HG03354 (cell line): ENCODE measurements at regions not wholly inside any gene's neighbourhood (a gene's known extent, or its start where the extent isn't known, plus 50 kb on each side); places are given as distances from the start of the nearest gene placed in this dataset.
"Not testable (repeated sequence)": the region's sequence is repeated elsewhere in the genome, so short reads cannot be mapped to it uniquely, and the experiment has no call there.

Experiments used
- ATAC-seq: cut with Tn5 transposase; IDR thresholded peaks from one replicate; pipeline ENCODE4 v1.9.1; 2021; ENCODE audit warnings: mild to moderate bottlenecking; ENCODE audit not compliant: unreplicated experiment, poor library complexity, severe bottlenecking

DNA sequence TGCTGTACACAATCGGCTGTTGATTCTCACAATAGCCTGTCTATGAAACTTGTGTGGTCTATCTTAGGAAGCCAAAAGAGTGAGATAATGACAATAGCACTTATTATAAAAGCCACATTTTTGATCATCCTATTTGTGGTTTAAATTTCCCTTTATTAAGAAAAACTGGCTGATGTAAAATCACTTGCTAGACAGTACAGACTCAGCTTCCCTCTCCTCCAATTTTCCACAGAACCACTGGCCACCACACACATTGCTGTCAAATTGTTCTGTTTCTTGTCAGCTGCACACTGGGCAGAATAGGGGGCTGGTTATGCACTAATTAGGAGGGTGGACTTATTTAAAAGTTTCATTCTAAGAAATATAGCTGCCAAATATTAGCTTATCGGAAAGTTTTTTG is 425.9 kb downstream of the EPHA3 start:
- ATAC-seq = no peak

DNA sequence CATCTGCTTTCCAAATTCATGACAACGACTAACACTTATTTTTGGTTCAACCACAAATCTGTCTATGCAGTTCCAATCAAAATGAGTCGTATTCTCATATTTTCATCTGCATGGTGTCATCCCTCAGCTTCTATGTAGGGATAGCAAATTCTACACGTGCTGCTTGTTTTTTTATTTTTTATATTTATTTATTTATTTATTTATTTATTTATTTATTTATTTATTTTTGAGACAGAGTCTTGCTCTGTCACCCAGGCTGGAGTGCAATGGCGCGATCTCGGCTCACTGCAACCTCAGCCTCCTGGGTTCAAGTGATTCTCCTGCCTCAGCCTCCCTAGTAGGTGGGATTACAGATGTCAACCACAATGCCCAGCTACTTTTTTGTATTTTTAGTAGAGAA is 447.2 kb downstream of the EPHA3 start:
- ATAC-seq = not testable (repeated sequence)

DNA sequence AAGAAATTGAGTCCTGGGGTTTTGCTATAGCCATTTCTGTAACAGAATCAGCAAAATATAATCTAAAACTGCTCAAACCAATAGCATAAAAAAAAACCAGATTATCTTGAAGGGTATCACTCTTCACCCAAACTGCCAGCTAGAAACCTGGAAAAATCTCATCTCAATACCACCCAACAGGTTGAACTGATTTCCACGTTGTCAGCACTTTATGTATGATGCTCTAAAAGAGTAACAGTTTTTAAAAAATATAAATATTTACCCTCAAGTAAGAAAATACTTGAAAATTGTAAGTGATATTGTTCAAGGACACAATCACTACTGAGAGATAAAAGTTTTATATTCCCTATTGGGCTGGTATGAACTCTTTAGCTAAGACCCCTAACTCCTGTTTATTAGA is 451.3 kb downstream of the EPHA3 start:
- ATAC-seq = no peak

DNA sequence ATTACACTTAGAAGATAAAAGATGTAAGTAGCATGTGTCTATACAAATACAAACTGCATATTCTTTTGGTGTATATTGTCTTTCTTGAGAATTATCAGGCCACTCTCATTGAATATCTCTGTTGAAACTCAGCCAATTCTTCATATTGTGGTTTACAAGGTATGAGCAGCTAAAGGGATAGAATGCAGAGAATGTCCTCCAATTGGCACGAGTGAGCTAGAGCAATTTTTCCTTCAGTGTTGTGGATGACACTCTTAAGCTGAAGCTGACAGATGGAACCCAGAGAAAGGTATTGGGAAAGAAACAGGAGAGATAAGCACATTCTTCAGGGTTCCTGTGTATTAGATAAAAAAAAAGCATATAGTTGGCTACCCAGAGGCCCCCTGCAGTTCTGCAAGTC is 453.1 kb downstream of the EPHA3 start:
- ATAC-seq = no peak

DNA sequence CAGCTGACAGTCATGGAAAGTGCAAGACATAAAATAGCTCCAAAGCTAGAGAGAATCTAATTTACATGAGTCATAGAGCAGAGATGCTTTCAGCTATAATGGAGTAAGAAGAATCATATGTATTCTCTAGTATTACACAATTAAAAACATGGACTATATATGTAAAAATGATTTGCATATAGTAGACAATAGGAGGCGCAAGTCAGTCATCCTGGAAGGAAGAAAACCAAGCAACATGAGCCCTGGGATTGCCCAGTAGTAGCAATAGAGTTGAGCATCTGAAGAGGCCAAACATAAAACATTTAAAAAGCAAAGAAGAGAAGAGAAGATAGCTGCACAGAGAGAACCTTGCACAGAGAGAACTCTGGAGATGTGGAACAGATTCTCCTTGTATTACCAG is 455.0 kb downstream of the EPHA3 start:
- ATAC-seq = no peak

DNA sequence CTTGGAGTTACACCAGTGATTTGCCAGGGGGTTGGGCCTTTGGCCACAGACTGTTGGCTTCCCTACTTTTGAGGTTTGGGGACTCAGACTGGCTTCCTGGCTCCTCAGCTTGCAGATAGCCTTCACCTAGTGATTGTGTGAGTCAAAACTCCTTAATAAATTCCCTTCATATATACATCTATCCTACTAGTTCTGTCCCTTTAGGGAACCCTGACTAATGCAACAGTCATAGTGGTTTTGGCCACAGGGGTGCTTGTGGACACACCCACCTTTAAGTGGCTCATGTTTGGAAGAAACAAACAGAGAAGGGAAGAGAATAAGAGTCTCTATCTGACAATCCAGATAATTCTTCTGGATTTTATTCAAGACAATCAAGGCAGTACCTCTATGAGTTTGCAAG is 457.7 kb downstream of the EPHA3 start:
- ATAC-seq = no peak

DNA sequence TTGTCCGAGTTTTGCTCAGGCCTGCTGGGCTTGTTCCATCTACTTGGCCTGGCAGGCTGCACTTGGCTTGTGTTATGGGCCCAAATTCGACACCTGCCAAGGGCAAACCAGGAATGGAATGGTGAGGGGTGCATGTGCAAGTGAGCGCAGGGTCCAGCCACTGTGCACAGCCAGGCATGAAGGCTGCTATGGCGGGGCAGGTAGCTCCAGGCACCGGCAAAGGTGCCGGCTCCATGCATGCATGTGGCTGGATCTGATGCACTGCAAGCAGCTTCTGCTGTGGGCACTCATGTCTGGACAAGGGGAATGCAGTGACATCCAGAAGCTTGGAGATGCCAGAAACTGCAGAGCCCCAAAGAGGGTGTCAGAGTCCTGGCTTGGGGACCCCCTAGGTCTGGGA is 463.0 kb downstream of the EPHA3 start:
- no peak for ATAC-seq

DNA sequence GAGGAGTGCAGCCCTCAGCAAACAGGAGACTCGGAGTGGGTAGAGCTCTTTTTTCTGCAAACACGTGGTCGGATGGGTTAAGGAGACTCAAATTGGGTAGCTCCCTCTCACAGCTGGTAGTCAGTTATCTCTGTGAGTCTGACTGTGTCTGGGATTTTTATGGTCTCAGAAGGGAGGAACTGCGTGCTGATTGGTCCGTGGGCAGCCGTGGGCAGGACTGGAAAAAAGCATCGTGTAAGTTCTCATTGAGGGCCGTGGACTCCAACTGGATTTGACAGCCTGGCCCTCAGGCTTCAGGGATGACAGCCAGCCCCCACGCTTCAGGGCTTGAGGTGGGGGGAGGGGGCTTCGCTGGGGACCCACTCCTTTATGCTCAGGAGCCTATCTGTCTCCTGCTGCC is 463.9 kb downstream of the EPHA3 start:
- no peak for ATAC-seq

DNA sequence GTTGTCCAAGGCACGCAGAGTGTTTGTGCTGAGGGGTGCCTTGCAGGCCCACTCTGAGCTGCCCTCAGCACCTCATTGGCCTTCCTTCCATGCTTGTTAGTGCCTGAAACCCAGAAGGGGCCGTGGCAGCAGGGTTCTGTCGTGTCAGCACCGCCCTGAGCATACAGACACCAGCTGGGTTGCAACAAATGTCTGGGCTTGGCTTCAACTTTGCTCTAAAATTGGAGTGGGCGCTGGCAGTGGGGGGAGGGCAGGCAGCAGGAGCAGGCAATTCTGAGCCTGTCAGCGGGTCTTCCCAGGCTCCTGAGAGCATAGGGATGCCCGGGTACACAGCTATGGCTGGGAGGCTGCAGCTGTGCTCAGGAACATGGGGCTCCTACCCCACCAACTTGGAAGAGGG is 464.3 kb downstream of the EPHA3 start:
- ATAC-seq = no peak

DNA sequence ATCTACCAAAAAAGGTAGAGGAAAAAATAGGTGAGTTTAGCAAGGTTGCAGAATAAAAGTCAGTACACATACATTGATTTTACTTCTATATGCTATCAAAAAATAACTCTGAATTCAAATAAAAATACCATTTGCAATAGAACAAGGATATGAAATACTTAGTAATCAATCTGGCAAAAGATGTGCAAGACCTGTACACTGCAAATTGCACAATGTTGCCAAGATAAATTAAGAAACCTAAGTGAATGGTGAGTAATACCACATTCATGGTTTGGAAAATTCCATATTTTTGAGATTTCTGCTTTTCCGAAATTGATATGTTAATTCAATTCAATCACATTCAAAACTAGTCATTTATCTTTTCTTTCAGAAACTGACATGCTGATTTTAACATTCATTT is 464.8 kb downstream of the EPHA3 start:
- no peak for ATAC-seq

DNA sequence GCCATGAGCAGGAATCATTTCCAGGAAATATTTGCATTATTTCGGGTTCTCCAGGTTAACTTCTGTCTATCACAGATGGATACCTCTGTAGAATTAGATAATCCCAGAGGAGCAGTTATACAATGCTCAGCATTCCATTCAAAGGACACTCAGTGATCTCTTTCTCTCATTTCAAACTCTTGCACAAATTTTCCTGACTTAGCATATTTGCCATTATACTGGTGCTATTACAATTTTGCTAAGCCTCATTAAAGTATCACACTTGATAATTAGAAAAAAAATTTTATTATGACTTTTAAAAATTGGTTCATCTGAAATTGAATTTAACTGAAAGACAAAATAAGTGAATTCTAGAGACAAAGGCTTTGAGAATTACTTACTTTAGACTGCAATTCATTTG is 469.0 kb downstream of the EPHA3 start:
- no peak for ATAC-seq

DNA sequence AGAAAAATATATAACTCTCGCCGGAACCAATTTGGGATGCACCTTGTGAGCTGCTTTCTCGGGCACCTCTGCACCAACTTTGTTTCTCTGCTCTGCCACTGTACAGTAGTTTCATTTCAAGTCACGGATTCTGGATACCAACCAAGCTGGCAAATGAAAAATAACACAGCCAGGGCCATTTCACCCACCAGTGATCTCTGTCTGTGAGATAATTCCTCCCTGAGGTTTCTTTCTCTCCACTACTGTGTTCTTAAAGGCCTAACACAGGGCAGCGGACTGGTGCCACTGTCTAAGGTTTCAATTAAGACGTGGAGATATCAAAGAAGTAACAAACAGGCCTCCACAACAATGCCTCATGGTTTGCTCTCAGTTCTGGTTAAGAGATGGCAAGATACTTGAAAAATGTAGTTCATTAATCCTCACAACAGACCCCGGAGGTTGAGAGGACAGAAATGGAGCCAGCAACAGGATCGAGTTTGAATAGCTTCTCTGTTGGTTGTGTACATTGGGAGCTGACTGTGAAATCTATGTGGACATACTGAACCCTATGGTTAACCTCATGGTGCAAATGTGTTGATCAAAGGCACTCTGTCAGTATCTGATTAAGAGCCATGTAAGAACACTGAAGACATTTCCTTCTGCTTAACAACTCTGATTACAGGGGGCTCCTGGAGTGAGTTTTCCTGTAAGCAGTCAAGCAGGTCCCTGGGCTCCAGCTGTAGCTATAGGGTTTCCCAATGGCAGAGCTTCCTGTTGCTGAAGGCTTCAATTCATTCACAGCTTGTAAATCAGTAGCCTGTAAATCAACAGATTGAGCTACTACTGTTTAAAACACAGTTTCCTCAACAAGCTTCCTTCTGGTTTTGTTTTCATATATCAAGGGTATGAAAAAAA is 470.5 kb downstream of the EPHA3 start:
- no peak for ATAC-seq

DNA sequence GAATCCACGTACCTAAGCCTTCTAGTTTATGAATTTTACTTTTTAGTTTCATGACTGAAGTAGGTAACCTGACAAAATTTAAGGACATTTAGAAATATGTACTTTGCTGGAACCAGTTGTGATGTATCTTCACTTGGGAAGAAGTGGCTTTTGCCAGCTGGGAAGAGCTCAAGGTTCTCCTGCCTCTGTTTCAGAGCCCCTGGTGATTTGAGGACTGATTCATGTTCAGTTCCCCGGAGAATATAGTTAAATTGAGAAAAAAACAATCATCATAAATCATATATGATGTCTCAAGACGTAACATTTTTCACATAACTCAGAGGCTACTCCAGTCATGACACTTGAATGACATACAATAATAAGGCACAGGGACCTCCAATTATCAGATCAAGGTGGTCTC is 473.4 kb downstream of the EPHA3 start:
- ATAC-seq = no peak

DNA sequence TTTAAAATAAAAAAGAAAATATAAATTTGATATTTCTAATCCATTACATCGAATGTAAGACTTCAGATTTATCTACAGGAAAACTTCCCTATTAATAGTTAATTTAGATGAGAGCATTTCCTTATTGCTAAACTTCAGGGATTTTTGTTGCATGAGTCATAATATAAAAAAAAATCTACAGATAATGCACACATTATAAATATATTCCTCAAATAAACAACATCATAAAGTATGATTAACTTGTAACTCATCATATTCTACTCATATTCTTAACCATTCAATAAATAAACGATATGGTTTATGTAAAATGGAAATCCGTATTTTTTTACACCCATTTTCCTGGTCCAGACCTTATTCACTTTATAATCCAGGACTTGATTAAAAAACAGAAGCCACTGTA is 477.0 kb downstream of the EPHA3 start:
- ATAC-seq = no peak

DNA sequence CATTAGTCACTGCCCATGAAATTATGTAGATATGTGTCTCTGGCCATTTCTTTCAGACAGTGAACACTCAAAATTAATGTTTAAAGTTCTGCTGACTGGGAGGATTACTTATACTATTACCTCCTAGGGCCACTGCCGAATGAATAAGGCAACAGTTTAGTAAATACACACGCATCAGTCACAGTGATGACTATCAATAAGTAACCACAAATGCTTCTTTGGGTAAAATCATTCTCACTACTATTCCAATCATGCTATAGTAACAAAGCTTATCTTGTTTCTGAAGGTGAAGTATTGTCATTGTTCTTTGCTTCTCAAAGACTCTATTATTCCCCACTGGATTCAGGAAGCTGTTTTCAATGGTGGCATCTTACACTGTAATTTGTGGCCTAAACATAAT is 478.8 kb downstream of the EPHA3 start:
- no peak for ATAC-seq

DNA sequence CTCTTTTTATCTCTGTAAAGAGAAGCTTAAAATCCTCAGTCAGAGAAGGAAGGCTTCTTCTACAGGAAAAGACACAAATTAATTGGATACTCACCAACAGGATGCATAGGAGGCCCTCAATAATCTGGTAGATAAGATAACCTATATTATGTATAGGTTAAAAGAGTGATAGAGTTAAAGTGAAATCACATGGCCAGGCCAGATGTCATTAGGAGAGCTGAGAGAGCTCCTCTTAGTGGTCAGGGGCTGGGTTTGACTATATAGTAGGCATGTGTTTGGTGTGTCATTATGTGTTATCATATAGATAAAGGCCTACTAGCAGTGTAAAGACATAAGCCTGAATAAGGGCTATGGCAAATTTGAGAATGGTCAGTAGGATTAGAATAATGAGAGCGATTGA is 479.3 kb downstream of the EPHA3 start:
- ATAC-seq = no peak

DNA sequence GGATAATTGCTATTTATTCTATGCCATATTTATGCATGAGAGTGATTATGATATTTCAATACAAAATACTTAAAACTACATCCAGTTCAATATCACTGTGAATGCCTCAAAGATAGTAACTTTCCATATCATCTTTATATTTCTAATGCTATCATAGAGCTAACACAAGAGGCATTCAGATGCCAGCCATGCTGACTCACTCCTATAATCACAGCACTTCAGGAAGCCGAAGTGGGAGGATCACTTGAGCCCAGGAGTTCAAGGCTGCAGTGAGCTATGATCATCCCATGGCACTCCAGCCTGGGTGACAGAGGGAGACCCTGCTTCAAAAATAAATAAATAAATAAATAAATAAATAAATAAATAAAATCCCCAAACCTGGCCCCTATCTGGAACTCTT is 498.7 kb downstream of the EPHA3 start:
- ATAC-seq = no peak

DNA sequence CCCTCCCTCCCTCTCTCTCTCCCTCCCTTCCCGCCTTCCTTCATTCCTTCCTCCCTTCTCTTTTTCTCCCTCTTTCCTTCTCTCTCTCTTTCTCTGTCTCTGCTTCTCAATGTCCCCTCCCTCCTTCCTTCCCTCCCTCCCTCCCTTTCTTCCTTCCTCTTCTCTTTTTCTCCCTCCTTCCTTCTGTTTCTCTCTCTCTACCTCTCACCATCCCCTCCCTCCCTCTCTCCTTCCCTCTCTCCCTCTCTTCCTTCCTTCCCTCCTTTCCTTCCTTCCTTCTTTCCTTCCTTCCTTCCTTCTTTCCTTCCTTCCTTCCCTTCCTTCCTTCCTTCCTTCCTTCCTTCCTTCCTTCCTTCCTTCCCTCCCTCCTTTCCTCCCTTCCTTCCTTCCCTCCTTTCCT is 504.6 kb downstream of the EPHA3 start:
- no peak for ATAC-seq

DNA sequence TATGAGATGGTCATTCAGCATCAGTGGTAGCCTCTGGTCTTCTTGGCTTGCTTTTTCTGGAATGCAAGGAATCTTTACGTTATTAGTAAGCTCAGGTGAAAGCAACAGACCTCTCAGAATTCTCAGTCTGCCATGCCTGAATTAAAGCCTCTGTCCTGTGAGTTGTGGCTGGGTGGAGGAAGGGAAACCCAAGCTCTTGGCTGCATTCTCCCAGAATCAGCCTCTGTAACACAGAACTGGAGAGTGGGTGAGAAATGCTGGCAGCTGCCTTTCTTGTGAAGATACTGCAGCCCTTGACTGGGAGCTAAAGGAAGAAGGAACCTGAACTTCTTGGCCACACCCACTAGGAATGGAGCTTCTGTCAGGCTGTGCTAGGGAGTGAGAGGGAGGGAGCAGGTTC is 505.8 kb downstream of the EPHA3 start:
- no peak for ATAC-seq

DNA sequence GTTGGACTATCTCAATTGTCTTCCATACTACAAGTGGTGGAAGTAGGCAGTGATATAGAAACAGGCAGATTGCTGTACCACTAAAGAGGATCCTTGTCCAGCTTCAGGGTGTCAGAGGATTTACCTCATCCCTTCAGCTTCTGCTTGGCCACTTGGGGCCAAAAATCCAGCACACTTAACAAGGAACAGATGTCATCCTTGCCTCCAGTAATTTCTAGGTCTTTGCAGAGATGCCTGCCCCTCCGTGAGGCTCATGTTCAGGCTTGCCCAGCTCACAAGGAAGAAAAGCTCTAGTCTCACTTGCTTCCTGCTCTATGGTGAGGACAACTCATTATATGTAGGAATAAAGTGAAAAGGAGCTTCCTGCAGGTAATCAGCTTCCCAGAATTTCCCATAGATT is 510.3 kb downstream of the EPHA3 start:
- no peak for ATAC-seq

DNA sequence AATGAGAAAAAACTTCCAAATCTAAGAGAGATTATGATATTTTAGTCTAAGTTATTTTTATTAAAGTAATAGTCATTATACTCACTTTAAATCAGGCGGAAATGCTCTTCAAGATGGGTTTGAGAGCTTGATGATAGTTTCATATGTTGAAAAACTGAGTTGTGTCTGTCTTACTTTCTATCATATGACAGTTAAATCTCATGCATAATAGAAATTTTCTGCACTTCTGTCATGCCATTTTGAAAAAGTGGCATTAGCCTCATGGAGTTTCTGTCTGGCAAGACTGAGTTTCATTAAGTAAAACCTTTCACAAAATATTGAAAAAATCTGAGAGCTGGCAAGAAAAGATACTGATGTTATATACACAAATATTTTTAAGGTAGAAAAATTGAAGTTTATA is 511.8 kb downstream of the EPHA3 start:
- ATAC-seq = no peak
